Activated CD4-positive, alpha-beta T cell treated with anti-CD3 and anti-CD28 coated beads for 36 hours (primary cell): ENCODE measurements at regions not wholly inside any gene's neighbourhood (a gene's known extent, or its start where the extent isn't known, plus 50 kb on each side); places are given as distances from the start of the nearest gene placed in this dataset.

Experiments used
- ATAC-seq: fragments of 200-7000 bp; cut with Tn5 transposase; one replicate; pipeline ENCODE4 v1.10.0; 2021; ENCODE audit warnings: mild to moderate bottlenecking, moderate library complexity
- CTCF ChIA-PET: fragments of 350-600 bp; sonication (Branson Sonifier 250); formaldehyde crosslinking; loops from one replicate; lab custom pipeline; 2021; ENCODE audit warnings: antibody characterized with exemption; lab: Charles Lee
- POLR2A ChIA-PET: fragments of 350-600 bp; sonication (Branson Sonifier 250); formaldehyde crosslinking; loops from one replicate; lab custom pipeline; 2021; ENCODE audit warnings: antibody characterized with exemption, inconsistent platforms; lab: Charles Lee
- DNase-seq: peaks from one replicate; pipeline ENCODE4 v3.0.0-alpha.2; 2020
- H3K27ac Mint-ChIP-seq: one replicate; pipeline ENCODE4 v1.8.0; 2021; ENCODE audit warnings: mixed read lengths
- H3K27me3 Mint-ChIP-seq: one replicate; pipeline ENCODE4 v1.8.0; 2021; ENCODE audit warnings: mixed read lengths
- H3K36me3 Mint-ChIP-seq: one replicate; pipeline ENCODE4 v1.8.0; 2021; ENCODE audit warnings: low read depth, mixed read lengths
- H3K4me1 Mint-ChIP-seq: one replicate; pipeline ENCODE4 v1.8.0; 2021; ENCODE audit warnings: mixed read lengths
- H3K4me3 Mint-ChIP-seq: one replicate; pipeline ENCODE4 v1.8.0; 2021; ENCODE audit warnings: mild to moderate bottlenecking, moderate library complexity, mixed read lengths
- H3K9me3 Mint-ChIP-seq: one replicate; pipeline ENCODE4 v1.8.0; 2021; ENCODE audit warnings: low read depth, mixed read lengths
- intact Hi-C, 2 experiments: fragments of 100-400 bp; cut with DNase I in 1 of 2; cut with micrococcal nuclease in 1 of 2; formaldehyde crosslinking; loops; one replicate each; pipeline versions ENCODE4 v1.14.2 to v1.15.1; 2022 to 2024; cut with DNase I, micrococcal nuclease

DNA sequence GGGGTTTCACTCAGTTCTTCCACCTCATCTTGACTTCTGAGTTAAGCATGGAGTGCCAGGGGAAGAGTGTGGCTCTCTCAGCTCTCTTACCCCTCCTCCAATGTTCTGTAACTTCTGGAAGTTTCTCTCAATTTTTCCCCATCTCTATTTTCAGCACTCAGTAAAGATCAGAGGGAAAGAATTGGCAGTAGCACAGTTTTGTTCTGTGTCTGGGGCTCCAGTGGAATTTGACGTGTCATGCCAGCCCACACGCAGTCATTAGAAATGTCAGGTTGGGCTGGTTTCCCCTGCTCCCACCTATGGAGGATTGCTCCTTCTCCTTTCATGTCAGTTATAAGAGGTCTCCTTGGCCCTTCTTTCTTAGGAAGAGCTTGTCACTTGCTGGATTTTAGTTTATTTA lies 104.6 kb upstream of the COL3A1 start:
- H3K27me3 Mint-ChIP-seq = peaks cover 1% of the 10 kb centered on the region
- H3K4me1 Mint-ChIP-seq = no peaks in the 10 kb centered on the region
- ChIA-PET POLR2A (no interaction called here), CTCF (no interaction called here)
- DNase-seq (peak; percentile 5), ATAC-seq (peak; percentile 25)
- H3K27ac Mint-ChIP-seq = no peak overlapping the region
- H3K9me3 Mint-ChIP-seq = peaks cover 16% of the 10 kb centered on the region
- H3K4me3 Mint-ChIP-seq = no peak overlapping the region
- no peaks in the 10 kb centered on the region for H3K36me3 Mint-ChIP-seq
- intact Hi-C loops = no loop called here

DNA sequence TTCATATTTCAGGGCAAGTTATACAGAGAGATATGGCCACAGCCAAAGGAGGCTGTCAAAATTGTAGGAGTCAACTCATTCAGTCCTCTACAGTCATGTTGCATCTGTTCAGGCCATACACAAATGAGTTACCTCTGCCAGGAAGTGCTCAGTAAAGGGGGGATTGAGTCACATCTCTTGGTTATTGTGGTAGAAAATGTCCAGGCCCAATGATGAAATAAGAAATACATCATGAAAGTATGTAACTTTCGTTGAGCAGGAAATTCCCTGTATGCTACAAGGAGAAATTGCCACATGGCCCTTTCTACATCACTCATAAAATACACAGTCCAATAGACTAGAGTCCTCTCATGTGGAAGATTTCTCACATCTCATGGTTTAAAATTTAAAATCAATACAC lies 103.9 kb upstream of the COL3A1 start:
- CTCF ChIA-PET = no interaction called here
- Mint-ChIP-seq H3K27ac (no peak overlapping the region), H3K36me3 (no peaks in the 10 kb centered on the region), H3K27me3 (peaks cover 1% of the 10 kb centered on the region), H3K9me3 (peaks cover 13% of the 10 kb centered on the region), H3K4me3 (no peak overlapping the region), H3K4me1 (no peaks in the 10 kb centered on the region)
- POLR2A ChIA-PET = no interaction called here
- DNase-seq = peak; percentile 16
- intact Hi-C loops = loop anchor here in 1 of 2 experiments (1.0 kb wide), 1 partner anchor 108 kb away; no protein-coding TSS in a partner anchor
- ATAC-seq = peak; percentile 93

DNA sequence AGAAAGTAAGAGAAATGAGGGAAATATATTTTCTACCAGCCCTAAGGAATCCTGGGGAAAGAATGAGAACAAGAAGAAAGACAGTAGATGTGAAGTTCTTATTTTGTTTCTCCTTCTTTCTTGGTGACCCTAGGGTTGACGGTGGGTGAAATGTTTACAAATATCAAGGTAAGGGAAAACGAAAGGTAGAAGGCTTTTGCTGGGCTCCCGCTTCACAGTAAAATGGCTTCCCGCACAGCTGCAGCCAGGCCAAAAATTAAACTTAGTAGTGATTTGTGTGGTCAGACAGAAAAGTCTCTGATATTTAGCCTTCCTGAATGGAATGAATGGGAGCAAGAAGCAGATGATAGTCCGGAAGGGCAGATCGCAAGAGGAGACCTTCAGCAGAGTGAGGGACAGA lies 99.1 kb upstream of the COL3A1 start:
- no peaks in the 10 kb centered on the region for H3K27me3 Mint-ChIP-seq
- no peak for DNase-seq
- H3K9me3 Mint-ChIP-seq = no peaks in the 10 kb centered on the region
- no peaks in the 10 kb centered on the region for H3K36me3 Mint-ChIP-seq
- H3K4me1 Mint-ChIP-seq = no peaks in the 10 kb centered on the region
- ATAC-seq = no peak
- intact Hi-C loops = no loop called here
- H3K4me3 Mint-ChIP-seq = no peak overlapping the region
- no peak overlapping the region for H3K27ac Mint-ChIP-seq
- POLR2A ChIA-PET = no interaction called here
- CTCF ChIA-PET = no interaction called here

DNA sequence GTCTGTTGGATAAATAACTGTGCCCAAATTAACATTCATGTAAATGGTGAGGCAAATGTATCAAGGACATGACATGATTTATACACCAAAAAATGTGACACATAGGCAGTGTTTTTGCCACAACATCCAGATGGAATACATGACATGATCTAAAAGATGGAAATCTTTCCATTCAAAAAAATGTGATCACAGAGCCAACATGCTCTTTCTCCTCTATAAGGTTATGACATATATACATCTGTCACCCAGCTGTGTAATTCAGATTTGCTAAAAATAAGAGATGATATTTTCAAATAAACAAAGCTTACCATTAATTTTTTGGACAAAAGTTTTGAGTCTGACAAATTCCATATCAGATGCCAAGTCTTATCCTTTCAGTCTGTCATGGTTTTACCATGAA lies 95.5 kb upstream of the COL3A1 start:
- no peaks in the 10 kb centered on the region for H3K9me3 Mint-ChIP-seq
- intact Hi-C loops = no loop called here
- H3K4me1 Mint-ChIP-seq = no peaks in the 10 kb centered on the region
- DNase-seq (no peak), ATAC-seq (no peak)
- ChIA-PET POLR2A (no interaction called here), CTCF (no interaction called here)
- H3K4me3 Mint-ChIP-seq = no peak overlapping the region
- no peak overlapping the region for H3K27ac Mint-ChIP-seq
- H3K27me3 Mint-ChIP-seq = no peaks in the 10 kb centered on the region
- H3K36me3 Mint-ChIP-seq = no peaks in the 10 kb centered on the region

DNA sequence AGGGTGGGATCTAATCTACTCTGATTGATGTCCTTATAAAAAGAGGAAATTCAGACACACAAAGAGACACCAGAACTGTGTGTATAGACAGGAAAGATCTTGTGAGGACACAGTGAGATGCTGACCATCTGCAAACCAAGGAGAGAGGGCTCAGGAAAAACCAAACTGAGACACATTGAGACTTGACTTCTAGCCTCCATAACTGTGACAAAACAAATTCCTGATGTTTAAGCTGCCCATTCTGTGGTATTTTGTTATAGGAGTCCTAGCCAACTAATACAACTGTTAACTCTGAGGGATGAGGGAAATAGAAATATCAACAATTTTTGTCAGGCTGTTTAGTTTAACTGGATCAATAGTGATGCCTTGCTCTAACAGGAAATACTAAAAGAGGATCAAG lies 93.4 kb upstream of the COL3A1 start:
- CTCF ChIA-PET = no interaction called here
- no peak overlapping the region for H3K4me3 Mint-ChIP-seq
- no peak for DNase-seq
- H3K9me3 Mint-ChIP-seq = no peaks in the 10 kb centered on the region
- no peaks in the 10 kb centered on the region for H3K4me1 Mint-ChIP-seq
- no peak overlapping the region for H3K27ac Mint-ChIP-seq
- no peak for ATAC-seq
- intact Hi-C loops = no loop called here
- no peaks in the 10 kb centered on the region for H3K36me3 Mint-ChIP-seq
- H3K27me3 Mint-ChIP-seq = no peaks in the 10 kb centered on the region
- POLR2A ChIA-PET = no interaction called here

DNA sequence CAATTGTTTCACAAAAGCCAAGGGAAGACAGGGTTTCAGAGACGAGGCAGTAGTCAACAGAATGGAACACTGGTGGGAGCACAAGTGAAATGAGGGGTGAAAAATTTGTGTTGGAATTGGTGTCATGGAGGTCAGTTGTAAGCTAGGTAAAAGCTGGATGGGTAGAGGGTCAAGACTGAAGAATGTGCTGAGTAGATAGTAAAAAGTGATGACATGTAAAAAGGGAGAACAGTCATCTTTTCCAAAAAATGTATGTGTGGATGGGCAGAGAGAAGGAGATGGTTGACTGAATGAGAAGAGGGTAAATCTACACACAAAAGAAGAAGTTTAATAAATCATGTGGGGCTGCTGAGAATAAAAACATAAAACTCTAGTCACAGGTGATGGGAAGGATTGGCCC lies 92.7 kb upstream of the COL3A1 start:
- ATAC-seq = no peak
- H3K36me3 Mint-ChIP-seq = no peaks in the 10 kb centered on the region

DNA sequence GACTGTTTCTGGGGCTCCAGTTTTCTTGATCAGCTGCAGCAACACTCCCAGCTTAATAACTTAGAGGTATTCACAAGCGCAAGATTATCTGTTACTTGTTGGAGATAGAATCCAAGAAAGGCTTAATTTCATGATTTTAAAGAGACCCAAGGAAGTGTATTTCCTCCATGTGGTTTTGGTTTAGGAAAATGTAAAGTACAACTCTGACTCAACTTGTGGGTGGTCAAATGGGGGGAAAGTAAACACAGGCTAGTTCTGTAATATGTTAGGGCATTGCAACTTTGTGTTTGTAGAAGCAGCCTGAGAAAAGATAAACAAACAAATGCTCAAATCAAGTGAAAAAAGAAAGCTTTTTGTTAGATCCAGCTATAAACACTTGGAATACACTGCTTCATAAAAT lies 90.1 kb upstream of the COL3A1 start:
- H3K36me3 Mint-ChIP-seq = no peaks in the 10 kb centered on the region
- CTCF ChIA-PET = no interaction called here

More for the DNA sequence above, 92.7 kb upstream of the COL3A1 start:
- ChIA-PET CTCF (no interaction called here), POLR2A (no interaction called here)
- no peaks in the 10 kb centered on the region for H3K4me1 Mint-ChIP-seq
- H3K9me3 Mint-ChIP-seq = no peaks in the 10 kb centered on the region
- no peaks in the 10 kb centered on the region for H3K27me3 Mint-ChIP-seq
- no peak overlapping the region for H3K27ac Mint-ChIP-seq
- no peak overlapping the region for H3K4me3 Mint-ChIP-seq
- DNase-seq = no peak
- intact Hi-C loops = no loop called here

DNA sequence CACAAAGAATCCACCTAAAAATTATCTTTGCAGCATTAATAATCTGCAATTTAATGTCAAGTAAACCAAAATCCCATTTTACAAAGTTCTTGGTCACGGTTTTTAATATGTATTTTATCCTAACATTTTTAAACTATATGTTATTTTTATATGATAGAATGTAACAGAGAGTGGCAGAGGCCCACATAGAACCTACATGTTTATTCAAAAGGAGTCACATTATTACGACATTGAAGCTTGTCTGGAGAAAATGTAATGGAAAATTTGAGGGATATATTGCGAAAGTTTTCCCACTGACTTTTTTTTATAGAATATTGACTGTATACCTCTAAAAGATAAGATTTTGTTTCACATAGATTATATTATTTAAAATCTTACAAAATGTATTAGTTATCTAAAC lies 89.7 kb upstream of the COL3A1 start:
- no peak overlapping the region for H3K27ac Mint-ChIP-seq
- ATAC-seq = no peak
- intact Hi-C loops = no loop called here
- no peak overlapping the region for H3K4me3 Mint-ChIP-seq
- no peaks in the 10 kb centered on the region for H3K27me3 Mint-ChIP-seq
- ChIA-PET CTCF (no interaction called here), POLR2A (no interaction called here)
- no peak for DNase-seq
- no peaks in the 10 kb centered on the region for H3K4me1 Mint-ChIP-seq
- no peaks in the 10 kb centered on the region for H3K36me3 Mint-ChIP-seq
- H3K9me3 Mint-ChIP-seq = no peaks in the 10 kb centered on the region

More for the DNA sequence above, 90.1 kb upstream of the COL3A1 start:
- Mint-ChIP-seq H3K27ac (no peak overlapping the region), H3K9me3 (no peaks in the 10 kb centered on the region), H3K4me3 (no peak overlapping the region), H3K27me3 (no peaks in the 10 kb centered on the region), H3K4me1 (no peaks in the 10 kb centered on the region)
- DNase-seq = no peak
- no peak for ATAC-seq
- intact Hi-C loops = no loop called here
- POLR2A ChIA-PET = no interaction called here

DNA sequence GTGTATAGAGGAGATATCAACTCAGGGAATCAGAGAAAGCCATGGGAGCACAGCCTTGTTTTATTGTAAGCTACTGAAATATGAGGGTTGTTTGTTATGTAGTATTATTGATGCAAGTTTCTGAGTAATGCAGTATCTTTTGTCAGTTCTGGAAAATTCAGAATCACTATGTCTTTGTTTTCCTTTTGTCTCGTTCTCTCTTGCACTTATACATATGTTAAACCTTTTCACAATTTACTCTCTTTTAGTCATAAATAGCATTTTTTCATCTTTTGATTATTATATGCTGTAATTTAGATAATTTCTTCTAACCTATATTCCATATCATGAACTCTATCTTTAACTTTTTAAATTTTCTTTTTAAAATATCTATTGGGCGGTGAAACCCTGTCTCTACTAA lies 85.0 kb upstream of the COL3A1 start:
- Mint-ChIP-seq H3K4me3 (no peak overlapping the region), H3K27me3 (peaks cover 3% of the 10 kb centered on the region), H3K27ac (no peak overlapping the region), H3K9me3 (no peaks in the 10 kb centered on the region), H3K36me3 (no peaks in the 10 kb centered on the region), H3K4me1 (no peaks in the 10 kb centered on the region)
- ChIA-PET CTCF (no interaction called here), POLR2A (no interaction called here)
- intact Hi-C loops = no loop called here
- DNase-seq (no peak), ATAC-seq (no peak)

DNA sequence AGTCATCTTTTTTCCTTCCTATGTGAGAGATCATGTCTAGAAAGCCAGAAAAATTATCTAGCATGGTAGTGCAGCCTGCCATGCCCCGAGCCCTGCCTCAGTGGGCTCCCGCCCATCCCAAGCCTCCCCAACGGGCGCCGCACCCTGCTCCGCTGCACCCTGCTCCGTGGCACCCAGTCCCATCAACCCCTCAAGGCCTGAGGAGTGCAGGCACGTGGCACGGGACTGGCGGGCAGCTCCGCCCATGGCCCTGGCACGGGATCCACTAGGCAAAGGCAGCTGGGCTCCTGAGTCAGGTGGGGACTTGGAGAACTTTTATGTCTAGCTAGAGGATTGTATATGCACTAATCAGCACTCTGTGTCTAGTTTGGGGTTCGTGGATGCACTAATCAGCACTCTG lies 83.4 kb upstream of the COL3A1 start:
- DNase-seq (no peak), ATAC-seq (no peak)
- no peak overlapping the region for H3K4me3 Mint-ChIP-seq
- peaks cover 3% of the 10 kb centered on the region for H3K27me3 Mint-ChIP-seq
- ChIA-PET CTCF (interaction anchor here (0.6 kb wide), 1 partner anchor 259 kb away, joined by 3 read pairs; no protein-coding TSS in a partner anchor), POLR2A (no interaction called here)
- no peaks in the 10 kb centered on the region for H3K36me3 Mint-ChIP-seq
- H3K9me3 Mint-ChIP-seq = no peaks in the 10 kb centered on the region
- H3K27ac Mint-ChIP-seq = no peak overlapping the region
- no peaks in the 10 kb centered on the region for H3K4me1 Mint-ChIP-seq
- intact Hi-C loops = no loop called here

DNA sequence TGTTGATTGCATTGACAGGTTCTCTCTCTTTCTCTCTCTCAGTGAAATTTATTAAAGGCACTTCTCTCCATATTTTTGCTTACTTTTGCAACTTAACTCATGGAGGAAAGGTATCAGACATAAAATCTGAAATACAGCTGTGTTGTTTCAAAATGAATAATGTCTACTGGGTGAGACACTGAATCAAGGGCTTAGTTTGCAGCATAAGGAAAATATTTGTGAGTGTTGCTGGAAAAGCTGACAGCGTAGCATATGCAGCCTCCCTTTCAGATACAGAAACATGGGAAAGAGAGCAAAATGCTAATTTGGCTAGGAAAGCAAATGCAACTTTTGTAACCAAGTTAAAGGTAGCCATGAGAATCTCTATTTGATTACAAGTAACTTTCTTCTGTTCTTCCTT lies 81.5 kb upstream of the COL3A1 start:
- no peak overlapping the region for H3K27ac Mint-ChIP-seq
- no peaks in the 10 kb centered on the region for H3K9me3 Mint-ChIP-seq
- H3K4me3 Mint-ChIP-seq = no peak overlapping the region
- intact Hi-C loops = no loop called here
- no peak for DNase-seq
- H3K4me1 Mint-ChIP-seq = no peaks in the 10 kb centered on the region
- POLR2A ChIA-PET = no interaction called here
- ATAC-seq = no peak
- peaks cover 3% of the 10 kb centered on the region for H3K27me3 Mint-ChIP-seq
- CTCF ChIA-PET = interaction anchor here (0.7 kb wide), 1 partner anchor 748 kb away, joined by 3 read pairs; no protein-coding TSS in a partner anchor
- no peaks in the 10 kb centered on the region for H3K36me3 Mint-ChIP-seq

DNA sequence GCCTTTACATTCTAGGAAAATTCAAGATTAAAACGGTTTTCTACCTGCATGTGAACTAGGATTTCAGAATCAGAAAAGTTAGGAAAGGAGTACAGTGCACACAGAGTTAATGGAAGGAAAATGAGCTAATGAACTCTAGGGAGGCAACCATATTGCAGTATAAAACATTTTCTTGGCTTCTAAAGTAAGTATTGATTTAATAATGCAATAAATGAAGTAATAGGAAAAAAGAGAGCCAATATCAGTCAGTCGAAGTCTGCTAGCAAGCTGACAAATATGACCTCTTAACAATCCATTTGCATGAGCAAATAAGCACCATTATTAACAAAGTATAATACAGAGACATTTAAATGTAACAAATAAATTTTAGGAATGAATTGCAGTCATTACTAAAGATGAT lies 80.2 kb upstream of the COL3A1 start:
- CTCF ChIA-PET = no interaction called here
- Mint-ChIP-seq H3K27ac (no peak overlapping the region), H3K4me3 (no peak overlapping the region), H3K36me3 (no peaks in the 10 kb centered on the region), H3K27me3 (peaks cover 3% of the 10 kb centered on the region), H3K9me3 (no peaks in the 10 kb centered on the region), H3K4me1 (no peaks in the 10 kb centered on the region)
- POLR2A ChIA-PET = no interaction called here
- intact Hi-C loops = no loop called here
- ATAC-seq (no peak), DNase-seq (no peak)

DNA sequence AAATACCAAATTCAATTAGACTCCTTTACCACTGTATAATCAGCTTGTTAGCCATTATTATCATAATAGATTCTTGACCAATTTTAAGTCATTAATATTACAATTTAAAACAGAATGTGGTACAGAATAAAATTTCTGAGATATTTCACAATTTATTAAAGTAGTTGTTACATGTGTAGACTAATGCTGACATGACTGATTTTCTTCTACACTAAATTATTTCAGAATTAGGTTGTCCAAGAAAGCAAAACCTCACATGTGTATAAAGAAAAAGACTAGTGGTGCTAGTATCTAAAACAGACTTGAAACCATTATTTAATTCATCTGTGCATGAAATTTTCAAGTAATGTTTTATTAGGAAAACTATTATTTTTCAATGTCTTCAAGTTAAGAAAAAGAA lies 79.2 kb upstream of the COL3A1 start:
- Mint-ChIP-seq H3K4me3 (no peak overlapping the region), H3K4me1 (no peaks in the 10 kb centered on the region), H3K27me3 (peaks cover 3% of the 10 kb centered on the region), H3K9me3 (no peaks in the 10 kb centered on the region), H3K27ac (no peak overlapping the region), H3K36me3 (no peaks in the 10 kb centered on the region)
- intact Hi-C loops = no loop called here
- ChIA-PET CTCF (no interaction called here), POLR2A (no interaction called here)
- no peak for DNase-seq
- ATAC-seq = no peak
